T-cell (primary cell): ENCODE measurements at regions not wholly inside any gene's neighbourhood (a gene's known extent, or its start where the extent isn't known, plus 50 kb on each side); places are given as distances from the start of the nearest gene placed in this dataset.

ENCODE experiments used
- ATAC-seq, 4 experiments: fragments of 200-7000 bp in 3 of 4; fragments of 150-1000 bp in 1 of 4; cut with Tn5 transposase; replicated peaks in 1 of 4; 1 replicate in 3 of 4; 2 replicates in 1 of 4; pipeline ENCODE4 v1.10.0; 2021; ENCODE audit warnings: moderate library complexity in 3 of 4, mild to moderate bottlenecking in 2 of 4, moderate number of reproducible peaks in 1 of 4
- CTCF ChIA-PET, 2 donors: fragments of 300-600 bp; sonication (Branson Sonifier 250); formaldehyde crosslinking; loops; one replicate each; lab custom pipeline; 2022; ENCODE audit warnings: antibody characterized with exemption in 2 of 2; lab: Charles Lee
- POLR2A ChIA-PET, 2 donors: fragments of 300-600 bp; sonication (Branson Sonifier 250); formaldehyde crosslinking; loops; one replicate each; lab custom pipeline; 2022; ENCODE audit warnings: antibody characterized with exemption in 2 of 2; lab: Charles Lee
- DNase-seq, 35 experiments: peaks; one replicate each; pipeline versions ENCODE4 v3.0.0 to v3.0.0-alpha.2; 2013 to 2023
- H3K27ac ChIP-seq: one replicate; pipeline ENCODE4 v1.5.1; 2013; ENCODE audit warnings: low read length
- H3K27me3 ChIP-seq, 2 experiments: replicated peaks in 1 of 2; 1 replicate in 1 of 2; 2 replicates in 1 of 2; pipeline versions ENCODE4 v1.6.1 to v1.7.0; 2013; ENCODE audit warnings: low read length in 1 of 2, mixed read lengths in 1 of 2; ENCODE audit not compliant: control insufficient read depth in 2 of 2, insufficient read depth in 2 of 2; ENCODE audit errors: extremely low read depth in 1 of 2
- H3K36me3 ChIP-seq, 2 donors: 1 replicate in 1 of 2; 2 replicates in 1 of 2; pipeline versions ENCODE4 v1.6.1 to v1.7.0; 2013; ENCODE audit warnings: low read length in 1 of 2; ENCODE audit not compliant: control insufficient read depth in 2 of 2, insufficient read depth in 1 of 2; ENCODE audit errors: extremely low read depth in 1 of 2
- H3K4me1 ChIP-seq, 2 experiments: 1 replicate in 1 of 2; 2 replicates in 1 of 2; pipeline versions ENCODE4 v1.6.1 to v1.7.0; 2013; ENCODE audit warnings: low read length in 2 of 2, mixed read lengths in 1 of 2; ENCODE audit not compliant: insufficient read depth in 2 of 2, control insufficient read depth in 1 of 2; ENCODE audit errors: extremely low read depth in 1 of 2
- H3K4me3 ChIP-seq, 2 donors: 1 replicate in 1 of 2; 2 replicates in 1 of 2; pipeline versions ENCODE4 v1.5.1 to v1.7.0; 2013; ENCODE audit warnings: mild to moderate bottlenecking in 2 of 2, low read length in 1 of 2, moderate library complexity in 1 of 2; ENCODE audit not compliant: control insufficient read depth in 1 of 2; ENCODE audit errors: extremely low read depth in 1 of 2
- H3K9me3 ChIP-seq: 2 replicates; pipeline ENCODE4 v1.7.0; 2013
- H3K27ac Mint-ChIP-seq, 2 donors: one replicate each; pipeline ENCODE4 v1.8.0; 2020 to 2021; ENCODE audit warnings: mild to moderate bottlenecking in 2 of 2, mixed read lengths in 2 of 2
- H3K27me3 Mint-ChIP-seq, 2 donors: one replicate each; pipeline ENCODE4 v1.8.0; 2021 to 2022; ENCODE audit warnings: mixed read lengths in 2 of 2
- H3K36me3 Mint-ChIP-seq: one replicate; pipeline ENCODE4 v1.8.0; 2021; ENCODE audit warnings: mixed read lengths
- H3K4me1 Mint-ChIP-seq, 3 donors: one replicate each; pipeline ENCODE4 v1.8.0; 2020 to 2022; ENCODE audit warnings: mixed read lengths in 3 of 3, mild to moderate bottlenecking in 1 of 3
- H3K4me3 Mint-ChIP-seq, 3 donors: one replicate each; pipeline ENCODE4 v1.8.0; 2020 to 2022; ENCODE audit warnings: mild to moderate bottlenecking in 3 of 3, mixed read lengths in 3 of 3, moderate library complexity in 3 of 3
- H3K9me3 Mint-ChIP-seq, 3 donors: one replicate each; pipeline ENCODE4 v1.8.0; 2020 to 2022; ENCODE audit warnings: mixed read lengths in 3 of 3
- WGBS: methylation state at CpG from one replicate; pipeline ENCODE4 v1.1.5; 2013; ENCODE audit warnings: missing lambda C conversion rate; ENCODE audit not compliant: insufficient coverage; 5-methylcytosine and 5-hydroxymethylcytosine counted together

- Histone ChIP-seq H3K4me1 (no peaks in the 10 kb centered on the region), H3K27me3 (no peaks in the 10 kb centered on the region), H3K27ac (no peak overlapping the region), H3K4me3 (no peak overlapping the region), H3K9me3 (no peaks in the 10 kb centered on the region), H3K36me3 (no peaks in the 10 kb centered on the region)
- POLR2A ChIA-PET, result interaction anchor here in 1 of 2 donors (0.6 kb wide), 2 partner anchors 69 to 222 kb away, joined by 3 to 5 read pairs; no protein-coding TSS in a partner anchor
- CTCF ChIA-PET, result no interaction called here
- DNase-seq (no peak), ATAC-seq (no peak)
- H3K27me3 Mint-ChIP-seq, result no peaks in the 10 kb centered on the region
- H3K27ac Mint-ChIP-seq, result no peak overlapping the region
- no peaks in the 10 kb centered on the region for H3K4me1 Mint-ChIP-seq
- 71% methylated on average over 1 of the region's 2 CpGs for WGBS
- H3K9me3 Mint-ChIP-seq, result peaks cover 0 to 9% (median 4%) of the 10 kb centered on the region in 3 donors
- H3K4me3 Mint-ChIP-seq, result no peak overlapping the region
- no peaks in the 10 kb centered on the region for H3K36me3 Mint-ChIP-seq
These were observed 294.6 kb upstream of the POU3F2 start for GRCh38 chr6:98539741-98540140.

- ChIA-PET POLR2A (no interaction called here), CTCF (no interaction called here)
- H3K36me3 Mint-ChIP-seq, result no peaks in the 10 kb centered on the region
- no peak overlapping the region for H3K4me3 ChIP-seq
- H3K36me3 ChIP-seq, result no peaks in the 10 kb centered on the region
- peaks cover 3% of the 10 kb centered on the region in 2 donors for H3K27me3 Mint-ChIP-seq
- H3K9me3 Mint-ChIP-seq, result peaks cover 0 to 7% (median 0%) of the 10 kb centered on the region in 3 donors
- no peak overlapping the region for H3K4me3 Mint-ChIP-seq
- H3K4me1 ChIP-seq, result no peaks in the 10 kb centered on the region
- H3K27ac Mint-ChIP-seq, result no peak overlapping the region
- DNase-seq, result no peak
- H3K9me3 ChIP-seq, result no peaks in the 10 kb centered on the region
- no peak for ATAC-seq
- 56% methylated on average over 2 of the region's 2 CpGs for WGBS
- no peaks in the 10 kb centered on the region for H3K4me1 Mint-ChIP-seq
- H3K27me3 ChIP-seq, result no peaks in the 10 kb centered on the region
- H3K27ac ChIP-seq, result no peak overlapping the region
These were observed 288.0 kb upstream of the POU3F2 start for GRCh38 chr6:98546376-98546775.

- Mint-ChIP-seq H3K4me3 (no peak overlapping the region), H3K27me3 (peaks cover 3% of the 10 kb centered on the region in 2 donors), H3K36me3 (no peaks in the 10 kb centered on the region), H3K4me1 (no peaks in the 10 kb centered on the region), H3K9me3 (peaks cover 0 to 7% (median 0%) of the 10 kb centered on the region in 3 donors), H3K27ac (no peak overlapping the region)
- H3K4me3 ChIP-seq, result no peak overlapping the region
- ChIA-PET POLR2A (no interaction called here), CTCF (interaction anchor here in 1 of 2 donors (0.6 kb wide), 1 partner anchor 250 kb away, joined by 3 read pairs; no protein-coding TSS in a partner anchor)
- H3K36me3 ChIP-seq, result no peaks in the 10 kb centered on the region
- no peaks in the 10 kb centered on the region for H3K27me3 ChIP-seq
- 73% methylated on average over 3 of the region's 6 CpGs for WGBS
- no peak for ATAC-seq
- H3K9me3 ChIP-seq, result no peaks in the 10 kb centered on the region
- H3K4me1 ChIP-seq, result no peaks in the 10 kb centered on the region
- no peak overlapping the region for H3K27ac ChIP-seq
- DNase-seq, result no peak
These were observed 287.2 kb upstream of the POU3F2 start for GRCh38 chr6:98547151-98547550.

- no peak overlapping the region for H3K27ac Mint-ChIP-seq
- POLR2A ChIA-PET, result no interaction called here
- no peak for DNase-seq
These were observed 286.7 kb upstream of the POU3F2 start for GRCh38 chr6:98547634-98548033.

GRCh38 chr6:98548301-98548700 is 286.1 kb upstream of the POU3F2 start:
- ATAC-seq (no peak), DNase-seq (no peak)
- Mint-ChIP-seq H3K4me1 (no peaks in the 10 kb centered on the region), H3K27ac (no peak overlapping the region), H3K4me3 (no peak overlapping the region), H3K9me3 (peaks cover 0 to 7% (median 0%) of the 10 kb centered on the region in 3 donors), H3K36me3 (no peaks in the 10 kb centered on the region), H3K27me3 (peaks cover 3% of the 10 kb centered on the region in 2 donors)
- Histone ChIP-seq H3K4me3 (no peak overlapping the region), H3K9me3 (no peaks in the 10 kb centered on the region), H3K27me3 (no peaks in the 10 kb centered on the region), H3K27ac (no peak overlapping the region), H3K36me3 (no peaks in the 10 kb centered on the region), H3K4me1 (no peaks in the 10 kb centered on the region)
- ChIA-PET POLR2A (no interaction called here), CTCF (no interaction called here)
- WGBS, result no CpG with 5 or more reads among the region's 1 CpG

More at GRCh38 chr6:98547634-98548033, 286.7 kb upstream of the POU3F2 start:
- no peak overlapping the region for H3K4me3 Mint-ChIP-seq
- H3K4me1 Mint-ChIP-seq, result no peaks in the 10 kb centered on the region
- no peak overlapping the region for H3K4me3 ChIP-seq
- no peaks in the 10 kb centered on the region for H3K27me3 ChIP-seq
- CTCF ChIA-PET, result interaction anchor here in 1 of 2 donors (0.6 kb wide), 1 partner anchor 250 kb away, joined by 3 read pairs; no protein-coding TSS in a partner anchor
- H3K36me3 Mint-ChIP-seq, result no peaks in the 10 kb centered on the region
- WGBS, result 53% methylated on average over 3 of the region's 5 CpGs
- ATAC-seq, result no peak
- H3K9me3 Mint-ChIP-seq, result peaks cover 0 to 7% (median 0%) of the 10 kb centered on the region in 3 donors
- H3K27ac ChIP-seq, result no peak overlapping the region
- no peaks in the 10 kb centered on the region for H3K36me3 ChIP-seq
- H3K4me1 ChIP-seq, result no peaks in the 10 kb centered on the region
- H3K9me3 ChIP-seq, result no peaks in the 10 kb centered on the region
- peaks cover 3% of the 10 kb centered on the region in 2 donors for H3K27me3 Mint-ChIP-seq

GRCh38 chr6:98560418-98560817 is 274.0 kb upstream of the POU3F2 start:
- H3K4me1 Mint-ChIP-seq, result no peaks in the 10 kb centered on the region
- ChIA-PET POLR2A (no interaction called here), CTCF (no interaction called here)
- H3K36me3 ChIP-seq, result no peaks in the 10 kb centered on the region
- no peaks in the 10 kb centered on the region for H3K4me1 ChIP-seq
- H3K27ac ChIP-seq, result no peak overlapping the region
- H3K9me3 ChIP-seq, result no peaks in the 10 kb centered on the region
- ATAC-seq (no peak), DNase-seq (no peak)
- peaks cover 0 to 2% (median 0%) of the 10 kb centered on the region in 3 donors for H3K9me3 Mint-ChIP-seq
- no peaks in the 10 kb centered on the region for H3K36me3 Mint-ChIP-seq
- no peak overlapping the region for H3K4me3 Mint-ChIP-seq
- H3K27ac Mint-ChIP-seq, result no peak overlapping the region
- WGBS, result 67% methylated on average over 1 of the region's 2 CpGs
- H3K27me3 Mint-ChIP-seq, result no peaks in the 10 kb centered on the region
- no peaks in the 10 kb centered on the region for H3K27me3 ChIP-seq
- H3K4me3 ChIP-seq, result no peak overlapping the region
